HFF-Myc (cell line): ENCODE measurements at regions not wholly inside any gene's neighbourhood (a gene's known extent, or its start where the extent isn't known, plus 50 kb on each side); places are given as distances from the start of the nearest gene placed in this dataset.

Experiments
- DNase-seq: peaks from one replicate; pipeline ENCODE4 v3.0.0-alpha.2; 2011; ENCODE audit warnings: low read depth; ENCODE audit errors: extremely low read depth
- H3K4me3 ChIP-seq: replicated peaks from 2 replicates; pipeline ENCODE4 v1.5.1; 2011; ENCODE audit warnings: low read depth, mild to moderate bottlenecking, control low read depth, low read length
- CTCF ChIP-seq: IDR thresholded peaks from 2 replicates; pipeline ENCODE4 v1.5.1; 2012; ENCODE audit warnings: mild to moderate bottlenecking, low read depth, low read length, control low read depth; ENCODE audit errors: missing control alignments

DNA sequence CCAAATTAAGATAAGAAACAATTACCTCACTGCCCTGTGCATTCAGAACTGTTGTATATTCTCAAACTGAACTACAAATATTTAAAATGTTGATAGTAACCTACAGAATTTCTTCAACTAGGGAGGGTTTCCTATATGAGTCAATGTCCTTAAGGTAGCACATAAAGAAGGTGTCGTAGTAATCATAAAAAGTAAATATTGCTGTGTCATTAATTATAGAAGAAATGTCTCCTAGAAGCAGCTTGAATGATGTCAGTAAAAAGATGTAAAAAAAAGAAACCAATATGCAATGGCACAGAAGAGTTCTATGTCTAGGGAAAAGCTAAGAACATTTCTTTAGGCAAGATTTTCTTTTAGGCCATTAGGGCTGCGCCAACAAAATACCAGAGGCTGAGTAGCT is 559.6 kb upstream of the EPHA5 start:
- H3K4me3 ChIP-seq, result no peak overlapping the region
- no peak for TF ChIP-seq CTCF
- DNase-seq, result no peak

DNA sequence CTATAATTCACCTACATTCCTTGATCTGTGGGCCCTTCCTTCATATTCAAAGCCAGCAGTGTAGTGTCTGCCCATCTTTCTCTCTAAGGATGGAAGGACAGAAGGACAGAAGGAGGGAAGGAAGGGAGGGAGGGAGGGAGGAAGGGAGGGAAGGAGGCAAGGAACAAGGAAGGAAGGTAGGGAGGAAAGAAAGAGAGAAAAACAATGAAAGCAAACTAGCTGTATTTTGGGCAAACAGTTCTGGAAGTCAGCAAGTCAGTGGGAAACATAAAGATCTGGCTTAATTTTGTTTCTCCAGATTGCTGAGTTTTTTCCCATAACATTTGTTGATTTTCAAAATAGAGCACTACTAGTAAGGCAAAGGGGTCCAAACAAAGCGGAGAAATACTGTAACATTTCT is 555.2 kb upstream of the EPHA5 start:
- TF ChIP-seq CTCF, result no peak
- DNase-seq, result no peak
- no peak overlapping the region for H3K4me3 ChIP-seq

DNA sequence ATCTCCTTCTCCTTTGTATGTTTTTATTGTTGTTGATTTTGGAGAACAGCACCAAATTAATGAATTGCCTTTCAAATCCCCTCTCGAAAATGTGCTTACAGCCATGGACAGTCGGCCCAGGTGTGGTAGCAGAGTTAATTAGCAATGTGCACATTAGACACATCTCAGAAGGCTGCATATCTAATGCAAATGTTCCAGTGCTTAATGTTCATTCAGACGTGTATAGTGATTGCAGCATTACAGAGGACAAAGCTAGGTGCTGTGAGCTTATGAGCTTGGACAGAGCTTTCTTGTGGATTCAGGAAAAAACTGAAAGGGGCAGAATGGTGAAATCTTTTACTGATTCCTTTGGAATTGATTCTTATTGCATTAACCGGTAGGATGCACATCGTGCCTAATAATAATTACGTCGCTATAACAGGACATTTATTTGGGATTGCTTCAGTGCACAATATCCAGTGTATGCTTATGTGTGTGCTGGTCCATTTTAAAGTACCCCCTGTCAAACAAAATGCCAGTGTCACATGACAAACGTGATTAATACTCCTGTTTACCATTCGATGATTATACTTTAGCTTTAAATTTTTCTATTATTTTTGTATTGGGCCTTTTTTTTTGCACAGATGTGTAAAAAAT is 552.9 kb upstream of the EPHA5 start:
- H3K4me3 ChIP-seq, result no peak overlapping the region
- no peak for DNase-seq
- no peak for TF ChIP-seq CTCF

- TF ChIP-seq CTCF, result no peak
- DNase-seq, result no peak
- no peak overlapping the region for H3K4me3 ChIP-seq
Measured at GRCh38 chr4:66219401-66219800, 549.1 kb upstream of the EPHA5 start.

GRCh38 chr4:66216252-66216651 is 546.0 kb upstream of the EPHA5 start:
- DNase-seq, result no peak
- no peak for TF ChIP-seq CTCF
- H3K4me3 ChIP-seq, result no peak overlapping the region

- no peak overlapping the region for H3K4me3 ChIP-seq
Measured at GRCh38 chr4:66212489-66212888, 542.2 kb upstream of the EPHA5 start.

More at GRCh38 chr4:66212489-66212888, 542.2 kb upstream of the EPHA5 start:
- no peak for DNase-seq
- no peak for TF ChIP-seq CTCF
